HL-60 (cell line): ENCODE measurements at regions not wholly inside any gene's neighbourhood (a gene's known extent, or its start where the extent isn't known, plus 50 kb on each side); places are given as distances from the start of the nearest gene placed in this dataset.

Experiments used
- GABPA ChIP-seq: IDR thresholded peaks from 2 replicates; pipeline ENCODE4 v1.6.1; 2012; ENCODE audit warnings: low read depth
- POLR2AphosphoS5 ChIP-seq: IDR thresholded peaks from 2 replicates; pipeline ENCODE4 v1.6.1; 2012; ENCODE audit warnings: low read depth
- TF ChIP-seq, protein P1 (sequence below): IDR thresholded peaks from one replicate; pipeline ENCODE4 v1.5.1; 2011; ENCODE audit warnings: low read length, control low read depth, inconsistent platforms; ENCODE audit not compliant: insufficient read depth
- TF ChIP-seq, protein P2 (sequence below): IDR thresholded peaks from 2 replicates; pipeline ENCODE4 v1.6.1; 2012; ENCODE audit warnings: low read depth; ENCODE audit not compliant: insufficient replicate concordance

GRCh38 chr17:34827008-34827407 lies 134.3 kb downstream of the CCT6B start:
- TF ChIP-seq, protein P1, sequence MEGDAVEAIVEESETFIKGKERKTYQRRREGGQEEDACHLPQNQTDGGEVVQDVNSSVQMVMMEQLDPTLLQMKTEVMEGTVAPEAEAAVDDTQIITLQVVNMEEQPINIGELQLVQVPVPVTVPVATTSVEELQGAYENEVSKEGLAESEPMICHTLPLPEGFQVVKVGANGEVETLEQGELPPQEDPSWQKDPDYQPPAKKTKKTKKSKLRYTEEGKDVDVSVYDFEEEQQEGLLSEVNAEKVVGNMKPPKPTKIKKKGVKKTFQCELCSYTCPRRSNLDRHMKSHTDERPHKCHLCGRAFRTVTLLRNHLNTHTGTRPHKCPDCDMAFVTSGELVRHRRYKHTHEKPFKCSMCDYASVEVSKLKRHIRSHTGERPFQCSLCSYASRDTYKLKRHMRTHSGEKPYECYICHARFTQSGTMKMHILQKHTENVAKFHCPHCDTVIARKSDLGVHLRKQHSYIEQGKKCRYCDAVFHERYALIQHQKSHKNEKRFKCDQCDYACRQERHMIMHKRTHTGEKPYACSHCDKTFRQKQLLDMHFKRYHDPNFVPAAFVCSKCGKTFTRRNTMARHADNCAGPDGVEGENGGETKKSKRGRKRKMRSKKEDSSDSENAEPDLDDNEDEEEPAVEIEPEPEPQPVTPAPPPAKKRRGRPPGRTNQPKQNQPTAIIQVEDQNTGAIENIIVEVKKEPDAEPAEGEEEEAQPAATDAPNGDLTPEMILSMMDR, result no peak
- no peak for TF ChIP-seq POLR2AphosphoS5
- TF ChIP-seq, protein P2, sequence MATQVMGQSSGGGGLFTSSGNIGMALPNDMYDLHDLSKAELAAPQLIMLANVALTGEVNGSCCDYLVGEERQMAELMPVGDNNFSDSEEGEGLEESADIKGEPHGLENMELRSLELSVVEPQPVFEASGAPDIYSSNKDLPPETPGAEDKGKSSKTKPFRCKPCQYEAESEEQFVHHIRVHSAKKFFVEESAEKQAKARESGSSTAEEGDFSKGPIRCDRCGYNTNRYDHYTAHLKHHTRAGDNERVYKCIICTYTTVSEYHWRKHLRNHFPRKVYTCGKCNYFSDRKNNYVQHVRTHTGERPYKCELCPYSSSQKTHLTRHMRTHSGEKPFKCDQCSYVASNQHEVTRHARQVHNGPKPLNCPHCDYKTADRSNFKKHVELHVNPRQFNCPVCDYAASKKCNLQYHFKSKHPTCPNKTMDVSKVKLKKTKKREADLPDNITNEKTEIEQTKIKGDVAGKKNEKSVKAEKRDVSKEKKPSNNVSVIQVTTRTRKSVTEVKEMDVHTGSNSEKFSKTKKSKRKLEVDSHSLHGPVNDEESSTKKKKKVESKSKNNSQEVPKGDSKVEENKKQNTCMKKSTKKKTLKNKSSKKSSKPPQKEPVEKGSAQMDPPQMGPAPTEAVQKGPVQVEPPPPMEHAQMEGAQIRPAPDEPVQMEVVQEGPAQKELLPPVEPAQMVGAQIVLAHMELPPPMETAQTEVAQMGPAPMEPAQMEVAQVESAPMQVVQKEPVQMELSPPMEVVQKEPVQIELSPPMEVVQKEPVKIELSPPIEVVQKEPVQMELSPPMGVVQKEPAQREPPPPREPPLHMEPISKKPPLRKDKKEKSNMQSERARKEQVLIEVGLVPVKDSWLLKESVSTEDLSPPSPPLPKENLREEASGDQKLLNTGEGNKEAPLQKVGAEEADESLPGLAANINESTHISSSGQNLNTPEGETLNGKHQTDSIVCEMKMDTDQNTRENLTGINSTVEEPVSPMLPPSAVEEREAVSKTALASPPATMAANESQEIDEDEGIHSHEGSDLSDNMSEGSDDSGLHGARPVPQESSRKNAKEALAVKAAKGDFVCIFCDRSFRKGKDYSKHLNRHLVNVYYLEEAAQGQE, result no peak
- TF ChIP-seq GABPA, result no peak
